ENCODE measurements at regions not wholly inside any gene's neighbourhood (a gene's known extent, or its start where the extent isn't known, plus 50 kb on each side); places are given as distances from the start of the nearest gene placed in this dataset.

DNA sequence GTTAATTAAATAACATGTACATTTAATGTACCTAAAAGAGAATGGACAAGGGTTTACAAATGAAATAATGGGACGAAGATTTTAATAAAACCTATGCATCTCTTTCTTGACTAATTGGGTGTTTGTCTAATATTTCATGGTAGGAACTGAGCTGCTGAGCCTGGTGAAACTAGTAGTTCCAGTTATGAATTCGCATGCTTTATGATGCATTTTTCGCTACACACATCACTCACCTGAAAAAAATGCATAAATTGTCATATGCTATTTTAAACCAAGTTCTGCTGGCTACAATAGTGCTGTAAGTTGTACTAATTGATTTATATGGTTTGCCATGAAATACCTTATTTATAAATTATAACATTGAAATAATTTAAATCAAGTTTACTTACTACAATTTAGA is 806.8 kb upstream of the SLITRK5 start:
- TF ChIP-seq ZNF12 (CRISPR knock-in tag; IDR thresholded peaks at IDR 0.05), result no peak
- TF ChIP-seq, protein P1, sequence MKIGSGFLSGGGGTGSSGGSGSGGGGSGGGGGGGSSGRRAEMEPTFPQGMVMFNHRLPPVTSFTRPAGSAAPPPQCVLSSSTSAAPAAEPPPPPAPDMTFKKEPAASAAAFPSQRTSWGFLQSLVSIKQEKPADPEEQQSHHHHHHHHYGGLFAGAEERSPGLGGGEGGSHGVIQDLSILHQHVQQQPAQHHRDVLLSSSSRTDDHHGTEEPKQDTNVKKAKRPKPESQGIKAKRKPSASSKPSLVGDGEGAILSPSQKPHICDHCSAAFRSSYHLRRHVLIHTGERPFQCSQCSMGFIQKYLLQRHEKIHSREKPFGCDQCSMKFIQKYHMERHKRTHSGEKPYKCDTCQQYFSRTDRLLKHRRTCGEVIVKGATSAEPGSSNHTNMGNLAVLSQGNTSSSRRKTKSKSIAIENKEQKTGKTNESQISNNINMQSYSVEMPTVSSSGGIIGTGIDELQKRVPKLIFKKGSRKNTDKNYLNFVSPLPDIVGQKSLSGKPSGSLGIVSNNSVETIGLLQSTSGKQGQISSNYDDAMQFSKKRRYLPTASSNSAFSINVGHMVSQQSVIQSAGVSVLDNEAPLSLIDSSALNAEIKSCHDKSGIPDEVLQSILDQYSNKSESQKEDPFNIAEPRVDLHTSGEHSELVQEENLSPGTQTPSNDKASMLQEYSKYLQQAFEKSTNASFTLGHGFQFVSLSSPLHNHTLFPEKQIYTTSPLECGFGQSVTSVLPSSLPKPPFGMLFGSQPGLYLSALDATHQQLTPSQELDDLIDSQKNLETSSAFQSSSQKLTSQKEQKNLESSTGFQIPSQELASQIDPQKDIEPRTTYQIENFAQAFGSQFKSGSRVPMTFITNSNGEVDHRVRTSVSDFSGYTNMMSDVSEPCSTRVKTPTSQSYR (CRISPR knock-in tag; IDR thresholded peaks at IDR 0.05; ENCODE audit: borderline replicate concordance), result no peak
- TF ChIP-seq DNMT1 (CRISPR knock-in tag; IDR thresholded peaks at IDR 0.05), result no peak
- TF ChIP-seq JUND (CRISPR knock-in tag; IDR thresholded peaks at IDR 0.05), result no peak
- no peak for TF ChIP-seq ZNF589 (CRISPR knock-in tag; conservative IDR thresholded peaks at IDR 0.05)
- no peak for TF ChIP-seq POLR2AphosphoS2 (IDR thresholded peaks at IDR 0.05; ENCODE audit: low read depth, low read length)
- no peak for TF ChIP-seq ZNF772 (CRISPR knock-in tag; IDR thresholded peaks at IDR 0.05)
- TF ChIP-seq HNRNPUL1 (IDR thresholded peaks at IDR 0.05; ENCODE audit: low read depth, low read length), result no peak
- no peak for TF ChIP-seq TCF7L2 (IDR thresholded peaks at IDR 0.05; ENCODE audit: low read depth, low read length)
- no peak for TF ChIP-seq KMT2B (CRISPR knock-in tag; IDR thresholded peaks at IDR 0.05)
- no peak for TF ChIP-seq RFX3 (CRISPR knock-in tag; IDR thresholded peaks at IDR 0.05)
- no peak for TF ChIP-seq NR2C2 (CRISPR knock-in tag; IDR thresholded peaks at IDR 0.05; ENCODE audit: borderline replicate concordance)
- no peak for TF ChIP-seq CBX5 (CRISPR knock-in tag; IDR thresholded peaks at IDR 0.05; ENCODE audit: borderline replicate concordance)
- no peak for TF ChIP-seq ZSCAN12 (CRISPR knock-in tag; IDR thresholded peaks at IDR 0.05)

Data from HepG2 (cell line).